Activated CD4-positive, alpha-beta T cell treated with anti-CD3 and anti-CD28 coated beads, Interleukin-2, amount 10 ng/mL, durations not matched to agents 24 days and 14 days (primary cell): ENCODE measurements at regions not wholly inside any gene's neighbourhood (a gene's known extent, or its start where the extent isn't known, plus 50 kb on each side); places are given as distances from the start of the nearest gene placed in this dataset.
A peak's percentile ranks its signal among the peaks of the same experiment; 100 is the strongest.

Source experiments
- DNase-seq: peaks from one replicate; pipeline ENCODE4 v3.0.0; 2022
- H3K27ac Mint-ChIP-seq: one replicate; pipeline ENCODE4 v1.8.0; 2022; ENCODE audit warnings: mild to moderate bottlenecking, mixed read lengths
- H3K27me3 Mint-ChIP-seq: one replicate; pipeline ENCODE4 v1.8.0; 2022; ENCODE audit warnings: mixed read lengths
- H3K36me3 Mint-ChIP-seq: one replicate; pipeline ENCODE4 v1.8.0; 2022; ENCODE audit warnings: low read depth, mild to moderate bottlenecking, mixed read lengths
- H3K4me1 Mint-ChIP-seq: one replicate; pipeline ENCODE4 v1.8.0; 2021; ENCODE audit warnings: mixed read lengths
- H3K4me3 Mint-ChIP-seq: one replicate; pipeline ENCODE4 v1.8.0; 2022; ENCODE audit warnings: mild to moderate bottlenecking, moderate library complexity, mixed read lengths
- H3K9me3 Mint-ChIP-seq: one replicate; pipeline ENCODE4 v1.8.0; 2021; ENCODE audit warnings: mixed read lengths
- intact Hi-C: fragments of 100-400 bp; cut with micrococcal nuclease; formaldehyde crosslinking; loops from one replicate; pipeline ENCODE4 v1.15.1; 2023

DNA sequence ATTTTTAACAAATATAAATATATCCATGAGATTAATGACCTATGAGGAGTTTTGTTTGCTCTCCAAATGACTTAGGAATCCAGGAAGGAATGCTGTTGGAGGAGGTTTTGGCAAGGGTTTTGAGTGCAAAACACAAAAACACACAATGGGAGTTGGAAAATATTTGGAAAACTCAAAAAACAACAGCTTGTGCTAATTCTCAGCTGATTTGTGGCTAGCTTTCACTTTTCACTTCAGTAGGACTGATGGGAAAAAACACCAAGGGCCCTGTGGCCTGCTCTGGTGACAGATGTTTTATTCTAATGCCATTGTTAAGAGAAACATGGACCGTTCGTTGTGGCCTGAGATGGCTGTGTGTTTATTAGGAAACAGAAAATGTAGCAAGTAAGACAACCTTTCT lies 113.9 kb downstream of the ALDH8A1 start:
- H3K36me3 Mint-ChIP-seq, result no peaks in the 10 kb centered on the region
- H3K4me3 Mint-ChIP-seq, result no peak overlapping the region
- intact Hi-C loops, result no loop called here
- no peaks in the 10 kb centered on the region for H3K4me1 Mint-ChIP-seq
- no peak for DNase-seq
- H3K9me3 Mint-ChIP-seq, result no peaks in the 10 kb centered on the region
- peaks cover 21% of the 10 kb centered on the region for H3K27me3 Mint-ChIP-seq
- H3K27ac Mint-ChIP-seq, result no peak overlapping the region

DNA sequence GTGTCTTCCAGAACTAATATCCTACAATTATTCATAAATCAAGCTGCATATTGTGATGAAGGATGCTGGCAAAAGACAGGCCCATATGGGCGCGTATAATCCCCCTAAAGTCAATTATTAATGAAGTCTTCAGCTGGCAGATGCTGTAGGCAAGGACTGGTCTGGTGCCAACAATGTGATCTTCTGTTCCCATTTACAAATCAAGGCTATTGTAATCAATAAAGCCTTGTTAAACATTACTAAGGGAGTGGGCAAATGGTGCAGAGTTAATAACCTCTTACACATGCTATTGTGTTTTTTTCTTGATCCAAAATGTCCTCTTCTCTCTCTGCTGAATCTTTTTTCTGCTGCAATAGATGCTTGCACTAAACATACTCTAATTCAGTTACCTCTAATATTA lies 119.0 kb downstream of the ALDH8A1 start:
- DNase-seq, result no peak
- intact Hi-C loops, result no loop called here
- Mint-ChIP-seq H3K27me3 (peaks cover 4% of the 10 kb centered on the region), H3K4me1 (no peaks in the 10 kb centered on the region), H3K27ac (no peak overlapping the region), H3K4me3 (no peak overlapping the region), H3K36me3 (no peaks in the 10 kb centered on the region), H3K9me3 (no peaks in the 10 kb centered on the region)

DNA sequence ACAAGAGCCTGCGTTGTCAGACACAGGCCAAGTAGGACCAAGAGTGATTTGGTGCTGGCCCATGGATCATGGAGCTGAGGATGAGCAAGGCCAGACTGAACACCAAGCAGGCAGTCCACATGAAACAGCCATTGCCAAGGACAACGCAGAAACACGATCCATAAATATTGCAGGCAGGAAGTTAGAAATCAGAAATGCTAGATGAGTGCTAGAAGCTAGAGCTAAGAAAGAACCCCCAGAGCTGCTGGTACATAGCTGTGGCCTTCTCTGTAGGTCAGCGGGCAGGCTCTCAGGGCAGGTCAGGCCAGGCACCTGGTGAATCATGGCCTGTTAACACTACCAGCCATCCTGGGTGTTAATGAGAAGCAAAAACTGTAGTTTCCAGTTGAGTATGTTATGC lies 119.7 kb downstream of the ALDH8A1 start:
- H3K27me3 Mint-ChIP-seq, result peaks cover 4% of the 10 kb centered on the region
- H3K4me1 Mint-ChIP-seq, result no peaks in the 10 kb centered on the region
- intact Hi-C loops, result no loop called here
- no peak overlapping the region for H3K4me3 Mint-ChIP-seq
- no peaks in the 10 kb centered on the region for H3K36me3 Mint-ChIP-seq
- no peak for DNase-seq
- H3K27ac Mint-ChIP-seq, result no peak overlapping the region
- H3K9me3 Mint-ChIP-seq, result no peaks in the 10 kb centered on the region

DNA sequence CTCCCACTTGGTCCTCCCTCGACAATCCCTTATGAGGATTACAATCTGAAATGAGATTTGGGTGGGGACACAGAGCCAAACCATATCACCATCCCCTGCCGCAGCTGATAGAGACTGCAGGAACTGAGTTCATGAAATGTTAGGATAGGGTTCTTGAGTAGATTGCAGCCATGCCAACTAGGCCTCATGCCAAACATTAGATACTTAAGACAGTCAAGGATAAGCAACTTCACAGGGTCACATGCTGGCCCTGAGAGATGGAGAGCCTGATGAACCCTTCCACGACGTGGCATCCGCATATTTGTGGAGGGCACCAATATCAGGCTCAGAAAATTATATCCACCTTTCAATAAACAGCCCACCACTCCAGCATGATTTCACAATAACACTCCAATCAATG lies 121.3 kb downstream of the ALDH8A1 start:
- Mint-ChIP-seq H3K4me1 (peaks cover under 1% of the 10 kb centered on the region), H3K27me3 (peaks cover 2% of the 10 kb centered on the region), H3K36me3 (no peaks in the 10 kb centered on the region), H3K9me3 (no peaks in the 10 kb centered on the region), H3K27ac (no peak overlapping the region), H3K4me3 (no peak overlapping the region)
- no peak for DNase-seq
- intact Hi-C loops, result no loop called here

DNA sequence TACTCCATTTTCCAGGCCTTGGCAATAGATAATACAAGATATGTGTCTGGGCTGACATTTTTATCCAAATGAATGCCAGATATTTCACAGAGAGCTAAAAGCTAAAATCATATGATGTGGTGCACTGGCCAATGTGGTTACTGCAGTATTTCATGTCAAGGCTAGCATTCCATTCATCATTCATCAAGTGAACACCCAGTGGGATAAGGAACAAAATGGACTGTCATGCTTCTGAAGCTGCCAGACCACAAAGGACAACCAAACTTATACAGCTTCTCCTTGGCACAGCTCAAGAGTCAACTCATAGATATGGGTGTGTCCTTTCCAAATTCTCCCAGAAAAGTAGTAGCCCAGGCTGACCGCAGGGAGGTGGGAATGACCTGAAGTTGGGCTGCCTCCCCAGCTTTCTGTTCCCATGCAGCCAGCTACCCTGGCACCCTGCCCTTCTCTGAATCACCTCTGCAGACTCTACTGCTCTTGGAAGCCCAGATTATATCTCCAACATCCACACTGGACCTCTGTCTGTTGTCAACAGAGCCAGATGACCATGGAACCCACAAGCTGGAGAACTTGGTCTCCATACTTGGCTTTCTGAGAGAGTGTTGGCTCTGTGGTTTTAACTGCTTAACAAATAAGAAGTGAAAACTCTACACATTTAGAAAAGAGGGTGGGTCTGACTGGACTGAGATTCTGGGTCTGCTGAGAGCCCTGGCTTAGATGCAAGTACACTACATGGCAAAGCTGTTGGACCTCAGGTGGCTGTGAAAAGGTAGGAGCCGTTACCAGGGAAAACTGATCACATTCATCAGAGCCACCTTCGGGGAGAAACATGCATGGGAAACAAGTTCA lies 122.8 kb downstream of the ALDH8A1 start:
- DNase-seq, result no peak
- intact Hi-C loops, result no loop called here
- Mint-ChIP-seq H3K9me3 (no peaks in the 10 kb centered on the region), H3K4me3 (no peak overlapping the region), H3K4me1 (peaks cover 6% of the 10 kb centered on the region), H3K27ac (no peak overlapping the region), H3K36me3 (no peaks in the 10 kb centered on the region), H3K27me3 (peaks cover 3% of the 10 kb centered on the region)

DNA sequence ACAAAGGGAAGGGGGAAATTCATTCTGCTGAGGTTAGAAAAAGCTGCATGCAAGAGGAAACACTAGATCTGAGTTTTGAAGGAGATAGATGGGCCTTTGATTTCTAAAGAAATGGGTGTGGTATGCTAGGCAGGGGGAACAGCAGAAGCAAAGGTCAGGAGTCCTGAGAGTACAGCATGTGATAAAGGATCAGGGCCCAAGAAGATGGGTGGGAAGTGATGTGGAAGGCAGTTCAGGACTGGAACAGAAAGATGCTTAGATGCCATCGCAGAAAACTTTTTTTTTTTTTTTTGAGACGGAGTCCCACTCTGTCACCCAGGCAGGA lies 126.2 kb downstream of the ALDH8A1 start:
- peaks cover 3% of the 10 kb centered on the region for H3K27me3 Mint-ChIP-seq
- no peaks in the 10 kb centered on the region for H3K9me3 Mint-ChIP-seq
- no peak overlapping the region for H3K4me3 Mint-ChIP-seq
- peak overlapping the region; percentile 16 for H3K27ac Mint-ChIP-seq
- no peaks in the 10 kb centered on the region for H3K36me3 Mint-ChIP-seq
- DNase-seq, result no peak
- peaks cover 6% of the 10 kb centered on the region for H3K4me1 Mint-ChIP-seq
- intact Hi-C loops, result loop anchor here (1.0 to 2.0 kb wide), 4 partner anchors 117 to 667 kb away; no protein-coding TSS in a partner anchor

DNA sequence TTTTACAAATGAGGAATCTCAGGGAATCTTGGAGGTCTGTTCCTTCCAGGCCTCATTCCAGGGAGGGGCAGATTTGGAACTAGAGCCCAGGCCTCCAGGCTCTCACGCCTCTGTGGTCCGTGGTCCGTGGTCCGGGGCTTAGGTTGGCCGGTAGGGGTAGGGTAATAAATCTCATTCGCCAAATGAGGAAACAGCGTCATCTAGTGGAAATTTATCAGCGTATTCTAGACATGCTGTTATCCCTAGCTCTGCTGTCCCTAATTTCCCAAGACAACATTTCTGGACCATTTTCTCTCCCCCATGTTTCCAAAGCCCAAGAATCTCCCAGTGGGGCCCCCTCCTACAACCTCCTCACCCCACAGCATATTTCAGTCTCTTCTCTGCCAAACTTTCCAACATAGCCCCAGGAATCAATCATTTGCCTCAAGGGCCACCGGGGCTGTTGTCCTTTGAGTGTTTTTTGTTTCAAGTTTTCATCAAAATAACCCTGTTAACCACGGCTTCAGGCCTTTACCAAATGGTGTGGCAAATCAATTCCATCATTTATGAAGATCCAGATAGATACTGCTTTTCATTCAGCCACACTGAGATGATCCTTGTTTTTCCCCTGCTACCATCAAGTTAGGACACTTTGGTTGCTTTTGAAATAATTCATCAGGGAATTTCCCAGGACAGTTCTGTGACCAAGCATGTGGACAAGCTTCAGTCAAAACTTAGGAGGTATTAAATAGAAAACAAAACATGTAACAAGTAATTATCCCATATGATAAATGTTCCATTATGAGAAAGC lies 126.8 kb downstream of the ALDH8A1 start:
- H3K4me3 Mint-ChIP-seq, result no peak overlapping the region
- H3K27ac Mint-ChIP-seq, result peak overlapping the region; percentile 16
- peaks cover 3% of the 10 kb centered on the region for H3K27me3 Mint-ChIP-seq
- no peaks in the 10 kb centered on the region for H3K36me3 Mint-ChIP-seq
- intact Hi-C loops, result loop anchor here (1.0 to 2.0 kb wide), 4 partner anchors 118 to 667 kb away; no protein-coding TSS in a partner anchor
- no peaks in the 10 kb centered on the region for H3K9me3 Mint-ChIP-seq
- peaks cover 6% of the 10 kb centered on the region for H3K4me1 Mint-ChIP-seq
- peak; percentile 81 for DNase-seq

DNA sequence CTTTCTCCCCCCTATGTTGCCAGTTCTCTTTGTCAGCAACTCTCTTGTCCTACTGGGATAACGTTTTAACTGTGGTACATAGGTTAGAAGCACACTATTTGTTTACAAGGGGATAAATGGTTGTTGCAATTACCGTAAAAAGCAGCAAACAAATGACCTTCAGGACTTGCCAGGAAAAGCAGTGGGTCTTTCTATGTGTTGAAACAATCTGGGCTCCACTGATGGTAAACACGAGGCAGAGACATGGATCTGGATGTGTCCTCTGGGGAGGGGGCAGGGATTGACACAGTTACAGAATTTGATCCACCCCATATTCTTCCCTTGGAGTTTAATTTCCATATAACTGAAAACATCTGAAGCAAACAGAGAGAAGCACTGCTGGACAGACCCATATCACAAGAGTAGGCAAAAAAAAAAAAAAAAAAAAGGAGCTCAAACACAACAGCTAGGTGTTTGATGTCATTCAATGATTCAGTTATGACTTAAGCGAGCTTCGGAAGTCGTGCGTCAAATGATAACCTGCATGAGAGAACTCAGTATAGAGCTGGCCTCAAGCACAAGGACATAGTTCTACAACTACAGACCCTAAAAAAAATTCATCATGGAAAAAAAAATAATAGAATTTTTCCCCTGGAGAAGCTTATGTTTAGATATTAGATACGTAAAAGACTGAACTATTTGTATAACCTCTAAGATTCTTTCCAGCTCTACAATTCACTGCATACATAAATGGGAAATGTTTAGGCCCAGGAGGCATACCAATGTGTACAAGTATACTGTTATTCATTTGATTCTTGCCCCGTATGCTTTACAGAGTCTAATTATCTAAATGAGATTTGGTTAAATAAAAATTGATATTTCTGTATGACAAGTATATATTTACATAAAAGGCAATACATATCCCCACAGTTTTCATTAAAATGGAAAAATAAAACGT lies 127.7 kb downstream of the ALDH8A1 start:
- no peak for DNase-seq
- no peaks in the 10 kb centered on the region for H3K9me3 Mint-ChIP-seq
- no peak overlapping the region for H3K27ac Mint-ChIP-seq

DNA sequence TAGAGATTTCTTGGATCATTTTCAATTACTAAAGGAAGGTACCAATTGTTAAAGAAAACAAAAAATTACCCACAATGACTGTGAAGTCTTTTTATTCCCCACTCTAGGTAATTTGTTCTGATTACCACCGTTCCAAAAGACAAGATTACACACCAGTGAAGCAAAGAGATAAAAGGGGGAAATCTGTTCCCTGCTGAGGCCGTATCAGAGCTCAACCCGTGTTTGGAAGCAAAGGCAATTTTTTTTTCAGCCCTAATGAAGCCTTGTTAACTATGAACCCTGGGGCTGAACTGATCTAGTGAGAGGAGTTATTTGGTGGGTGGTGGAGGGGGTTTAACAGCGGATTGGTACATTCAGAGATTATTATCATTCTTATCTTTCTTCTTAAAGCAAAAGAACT lies 128.5 kb downstream of the ALDH8A1 start:
- no peaks in the 10 kb centered on the region for H3K36me3 Mint-ChIP-seq
- no peaks in the 10 kb centered on the region for H3K9me3 Mint-ChIP-seq
- intact Hi-C loops, result no loop called here
- peaks cover 6% of the 10 kb centered on the region for H3K4me1 Mint-ChIP-seq
- DNase-seq, result no peak
- H3K27me3 Mint-ChIP-seq, result peaks cover 3% of the 10 kb centered on the region
- H3K27ac Mint-ChIP-seq, result no peak overlapping the region
- H3K4me3 Mint-ChIP-seq, result no peak overlapping the region

More for the DNA sequence above, 127.7 kb downstream of the ALDH8A1 start:
- H3K36me3 Mint-ChIP-seq, result no peaks in the 10 kb centered on the region
- peaks cover 3% of the 10 kb centered on the region for H3K27me3 Mint-ChIP-seq
- intact Hi-C loops, result loop anchor here (2.0 kb wide), 2 partner anchors 119 to 181 kb away; no protein-coding TSS in a partner anchor
- H3K4me1 Mint-ChIP-seq, result peaks cover 6% of the 10 kb centered on the region
- H3K4me3 Mint-ChIP-seq, result no peak overlapping the region

DNA sequence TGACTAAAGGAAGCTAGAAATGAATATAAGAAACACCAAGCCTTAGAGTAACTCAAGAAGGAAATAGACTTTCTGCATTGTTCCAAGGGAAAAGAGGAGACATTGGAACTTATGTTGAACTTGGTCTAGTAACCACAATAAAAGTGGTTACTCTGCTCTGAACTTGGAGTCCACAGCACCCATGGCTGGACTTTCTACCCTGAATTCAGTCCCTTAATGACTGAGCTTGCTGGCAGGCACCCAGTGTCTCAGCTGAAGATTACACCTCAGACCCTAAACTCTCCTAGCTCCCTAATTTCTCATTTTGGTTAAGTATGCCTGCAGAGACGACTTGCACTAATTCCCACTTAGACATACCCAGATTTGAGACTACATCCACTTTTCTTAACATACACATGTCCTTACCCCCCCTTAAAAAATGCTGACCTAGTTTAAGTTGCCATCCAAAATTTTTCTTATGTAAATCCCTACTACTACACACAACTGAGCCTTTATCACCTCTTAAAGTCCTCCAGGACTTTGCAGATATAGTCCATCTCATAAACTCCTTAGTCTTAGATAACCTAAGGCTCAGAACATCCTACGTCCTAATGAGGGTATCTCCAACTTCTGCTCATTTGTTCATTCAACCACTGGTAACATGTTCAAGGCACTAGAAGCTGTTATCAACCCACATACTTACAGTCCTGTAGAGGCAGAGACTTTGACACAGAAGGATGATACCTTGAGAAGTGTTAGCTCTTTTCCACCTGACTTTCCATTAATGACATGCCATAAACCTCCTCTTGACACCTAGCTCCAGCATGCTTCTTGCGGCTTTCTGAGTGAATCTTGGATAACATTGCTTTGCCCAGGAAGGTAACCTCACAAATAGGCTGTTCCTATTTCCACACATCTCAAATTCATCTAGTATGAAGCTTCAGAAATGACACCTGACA lies 129.8 kb downstream of the ALDH8A1 start:
- no peaks in the 10 kb centered on the region for H3K9me3 Mint-ChIP-seq
- intact Hi-C loops, result no loop called here

DNA sequence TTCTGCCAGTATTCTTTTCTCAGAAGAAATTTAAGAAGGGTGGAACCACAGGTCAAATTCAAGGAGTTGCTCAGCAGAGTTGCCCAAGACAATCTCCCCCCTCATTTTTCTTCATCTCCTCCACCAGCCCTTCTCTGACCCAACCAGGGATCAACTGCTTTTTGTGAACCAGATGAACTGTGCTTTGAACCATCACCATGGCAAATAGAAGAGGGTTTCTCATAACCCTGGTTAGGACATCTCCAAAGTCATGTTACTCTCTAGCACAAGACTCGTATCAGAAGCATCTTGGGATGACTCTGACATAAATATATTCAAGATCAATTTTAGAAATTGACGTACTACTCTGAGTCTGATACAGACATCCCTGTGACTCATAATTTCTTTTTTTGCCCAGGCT lies 130.7 kb downstream of the ALDH8A1 start:
- no peak for DNase-seq
- Mint-ChIP-seq H3K9me3 (no peaks in the 10 kb centered on the region), H3K4me3 (no peak overlapping the region), H3K36me3 (no peaks in the 10 kb centered on the region), H3K4me1 (peaks cover 6% of the 10 kb centered on the region), H3K27ac (no peak overlapping the region), H3K27me3 (peaks cover 3% of the 10 kb centered on the region)
- intact Hi-C loops, result no loop called here

More for the DNA sequence above, 129.8 kb downstream of the ALDH8A1 start:
- no peak overlapping the region for H3K27ac Mint-ChIP-seq
- peaks cover 3% of the 10 kb centered on the region for H3K27me3 Mint-ChIP-seq
- no peaks in the 10 kb centered on the region for H3K36me3 Mint-ChIP-seq
- no peak overlapping the region for H3K4me3 Mint-ChIP-seq
- no peak for DNase-seq
- peaks cover 6% of the 10 kb centered on the region for H3K4me1 Mint-ChIP-seq

DNA sequence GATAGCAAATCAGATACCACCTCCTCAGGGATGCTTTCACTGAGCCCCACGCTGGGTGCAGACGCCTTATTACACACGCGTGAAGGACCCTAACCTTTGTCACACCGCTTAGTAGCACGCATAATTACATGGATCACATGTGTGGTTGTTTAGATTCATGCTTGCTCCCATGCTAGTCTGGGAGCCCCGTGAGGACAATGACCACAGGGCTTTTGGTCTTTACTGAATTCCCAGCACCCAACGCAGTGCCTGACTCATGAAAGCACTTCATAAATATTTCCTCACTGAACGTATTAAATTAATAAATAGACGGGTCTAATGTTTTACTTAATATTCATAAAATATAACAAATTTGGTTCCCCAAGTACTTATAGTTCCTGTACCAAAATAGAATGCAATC lies 132.5 kb downstream of the ALDH8A1 start:
- Mint-ChIP-seq H3K4me3 (no peak overlapping the region), H3K4me1 (no peaks in the 10 kb centered on the region), H3K9me3 (no peaks in the 10 kb centered on the region), H3K36me3 (no peaks in the 10 kb centered on the region), H3K27me3 (no peaks in the 10 kb centered on the region), H3K27ac (no peak overlapping the region)
- no peak for DNase-seq
- intact Hi-C loops, result no loop called here

DNA sequence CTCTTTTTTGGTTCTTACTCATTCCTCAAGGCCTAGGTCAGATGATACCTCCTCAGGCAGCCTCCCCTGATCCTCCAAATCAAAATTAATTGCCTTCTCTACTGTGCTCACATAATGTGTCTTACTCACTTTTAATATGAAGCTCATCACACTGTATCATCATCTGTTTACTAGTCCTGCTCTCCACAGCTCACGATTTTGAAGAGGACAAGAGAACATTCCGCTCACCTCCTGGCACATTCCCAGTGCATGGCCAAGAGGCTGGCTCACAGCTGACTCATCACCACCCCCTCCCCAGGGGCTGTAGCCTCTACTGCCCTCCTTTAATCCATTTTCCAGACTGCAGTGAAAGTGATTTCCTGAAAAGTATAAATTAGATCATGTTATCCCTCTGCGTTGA lies 133.1 kb downstream of the ALDH8A1 start:
- intact Hi-C loops, result no loop called here
- H3K4me3 Mint-ChIP-seq, result no peak overlapping the region
- H3K27me3 Mint-ChIP-seq, result no peaks in the 10 kb centered on the region
- H3K27ac Mint-ChIP-seq, result no peak overlapping the region
- H3K9me3 Mint-ChIP-seq, result no peaks in the 10 kb centered on the region
- DNase-seq, result no peak
- no peaks in the 10 kb centered on the region for H3K4me1 Mint-ChIP-seq
- H3K36me3 Mint-ChIP-seq, result no peaks in the 10 kb centered on the region
